Left renal cortex interstitium (tissue), 4 donors: ENCODE measurements at regions not wholly inside any gene's neighbourhood (a gene's known extent, or its start where the extent isn't known, plus 50 kb on each side); places are given as distances from the start of the nearest gene placed in this dataset.

ENCODE experiments used
- DNase-seq, 4 donors: peaks; one replicate each; pipeline ENCODE4 v3.0.0-alpha.2; 2013; ENCODE audit warnings: low read depth in 4 of 4, low spot score in 2 of 4, missing footprints in 1 of 4

DNA sequence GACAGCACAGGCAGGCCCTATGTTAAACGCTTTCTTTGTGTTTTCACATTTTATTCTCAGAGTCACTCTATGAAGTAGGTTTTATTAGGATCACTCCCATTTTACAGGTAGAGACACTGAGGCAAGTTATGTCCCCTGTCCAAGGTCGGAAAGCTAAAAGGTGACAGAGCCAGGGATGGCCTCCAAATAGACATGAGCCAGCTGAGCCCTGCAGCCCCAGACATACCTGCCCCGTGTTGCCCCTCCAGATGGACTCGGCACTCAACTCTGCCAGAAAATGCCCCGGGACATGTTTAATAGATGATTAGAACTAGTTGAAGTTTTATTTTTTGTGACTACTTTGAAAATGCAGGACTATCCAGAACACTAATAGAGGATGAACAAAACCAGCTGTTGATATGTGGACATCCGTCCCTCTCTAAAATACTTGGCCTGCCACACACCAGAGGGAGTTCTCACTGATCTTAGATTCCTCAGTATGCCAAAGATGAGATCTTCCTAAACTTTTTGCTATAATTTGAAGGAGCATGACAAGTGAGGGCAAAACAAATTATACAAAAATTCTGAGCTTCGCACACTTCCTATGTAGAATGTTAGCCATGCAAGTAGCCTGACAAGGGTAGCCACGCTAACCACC is 258.6 kb upstream of the ADAMTS16 start:
- no peak for DNase-seq

GRCh38 chr5:4882186-4882585 is 257.9 kb upstream of the ADAMTS16 start:
- no peak for DNase-seq

- DNase-seq, result peak in 2 of 4 donors; percentile 24 to 44
Observed at GRCh38 chr5:4883360-4883759, 256.8 kb upstream of the ADAMTS16 start.

GRCh38 chr5:4893063-4893744 is 246.9 kb upstream of the ADAMTS16 start:
- no peak for DNase-seq

DNA sequence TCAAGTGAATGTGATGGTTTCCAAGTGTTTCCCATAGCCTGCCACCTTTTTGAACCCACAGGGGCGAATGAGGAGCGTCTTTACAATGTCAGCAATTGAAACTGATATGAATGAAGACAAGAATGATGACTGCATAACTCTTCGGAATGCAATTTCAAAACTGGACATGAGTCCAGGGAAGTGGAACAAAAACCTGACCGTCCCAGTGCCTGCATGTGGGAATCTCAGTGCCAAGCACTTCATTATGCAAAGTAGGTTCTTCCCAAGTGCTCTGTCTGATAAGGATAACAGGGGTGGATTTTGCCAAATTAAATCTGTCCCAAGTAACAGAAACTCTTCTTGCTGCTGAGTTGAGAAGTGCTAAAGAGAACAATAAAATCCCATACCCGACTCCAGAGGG is 243.8 kb upstream of the ADAMTS16 start:
- no peak for DNase-seq

GRCh38 chr5:4901305-4901811 is 238.8 kb upstream of the ADAMTS16 start:
- DNase-seq, result no peak

GRCh38 chr5:4901924-4902323 is 238.2 kb upstream of the ADAMTS16 start:
- DNase-seq, result no peak

GRCh38 chr5:4905674-4906520 is 234.2 kb upstream of the ADAMTS16 start:
- no peak for DNase-seq

DNA sequence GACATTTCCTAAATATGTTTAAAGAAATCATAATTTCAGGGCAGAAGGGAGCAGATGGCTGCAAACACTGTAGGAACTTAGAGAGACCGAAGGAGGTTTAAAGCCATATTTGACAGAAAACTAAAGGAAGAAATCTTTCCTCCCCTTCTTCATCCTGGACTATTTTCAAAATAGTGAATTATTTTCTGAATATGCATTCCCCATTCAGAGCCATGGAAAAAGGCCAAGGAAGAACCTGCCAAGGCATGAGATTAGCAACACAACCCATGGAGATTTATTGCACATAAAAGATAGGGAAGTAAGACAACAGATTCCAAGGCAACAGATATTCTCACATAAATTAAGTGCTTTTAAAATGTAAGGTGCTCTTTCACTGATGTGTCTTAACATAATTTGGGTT is 233.3 kb upstream of the ADAMTS16 start:
- DNase-seq, result no peak

- no peak for DNase-seq
Observed at GRCh38 chr5:4907571-4907970, 232.6 kb upstream of the ADAMTS16 start.

DNA sequence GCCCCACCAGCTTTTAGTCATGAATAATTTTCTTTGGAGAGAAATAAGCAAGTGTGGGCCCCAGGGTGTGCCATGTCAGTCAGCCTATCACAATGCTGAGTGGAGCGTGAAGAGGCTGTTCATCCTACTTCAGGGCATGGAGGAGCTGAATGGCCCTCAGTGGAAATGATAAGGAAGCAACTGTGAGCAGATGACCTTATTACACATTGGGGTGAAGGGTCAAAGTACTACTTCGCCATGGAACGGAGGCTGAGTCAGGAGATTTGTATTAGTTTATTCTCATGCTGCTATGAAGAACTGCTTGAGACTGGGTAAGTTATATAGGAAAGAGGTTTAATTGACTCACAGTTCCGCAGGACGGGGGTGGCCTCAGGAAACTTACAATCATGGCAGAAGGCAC is 231.0 kb upstream of the ADAMTS16 start:
- DNase-seq, result no peak

DNA sequence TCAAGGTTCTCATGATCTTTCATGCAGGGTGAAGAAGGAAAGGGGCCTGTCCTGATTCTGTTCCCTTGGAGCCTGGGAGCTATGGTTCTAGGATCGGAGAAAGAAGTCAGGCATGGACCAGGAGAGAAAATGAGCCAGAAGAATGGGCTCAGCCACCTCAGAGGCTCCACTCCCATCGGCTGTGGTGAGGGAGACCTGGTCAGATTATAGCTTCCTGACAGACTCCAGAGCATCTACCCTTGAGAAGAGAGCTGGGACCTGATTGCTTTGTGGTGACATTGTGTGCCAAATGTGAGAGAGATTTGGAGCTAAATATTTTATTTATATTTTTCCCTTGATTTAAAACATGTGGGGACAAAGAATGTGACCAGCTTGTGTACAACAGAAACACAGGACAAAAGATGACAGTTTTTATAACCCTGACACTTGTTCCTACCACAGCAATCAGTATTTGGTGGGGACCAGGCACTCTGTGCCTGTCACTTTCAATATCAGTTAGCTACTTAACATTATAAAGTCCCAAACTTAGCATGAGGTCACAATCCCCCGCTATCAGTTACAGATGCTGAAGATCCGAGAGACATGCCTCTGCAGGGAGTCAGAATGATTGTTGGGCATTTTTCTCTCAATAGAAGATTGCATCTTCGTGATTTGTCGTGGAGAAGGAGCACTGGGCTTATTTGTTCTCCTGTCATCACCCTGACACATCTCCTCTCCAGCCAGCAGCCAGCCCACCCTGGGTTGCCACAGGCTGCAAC is 228.3 kb upstream of the ADAMTS16 start:
- no peak for DNase-seq

DNA sequence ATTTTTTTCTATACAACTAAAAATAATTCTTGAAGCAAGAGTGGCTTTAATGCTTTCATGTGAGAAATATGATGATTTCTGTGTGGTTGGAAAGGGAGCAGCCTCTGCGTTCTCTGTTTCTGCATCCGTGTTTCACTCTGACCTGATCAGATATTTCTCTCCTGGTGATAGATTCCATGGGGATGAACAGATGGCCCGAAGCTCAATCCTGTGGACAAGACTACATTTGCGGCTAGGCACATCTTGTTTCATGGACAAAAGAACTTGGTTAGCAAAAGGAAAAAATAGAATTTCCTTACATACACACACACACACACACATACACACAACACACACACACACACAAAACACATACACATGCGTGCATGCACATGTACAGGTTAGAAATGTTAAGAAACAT is 218.2 kb upstream of the ADAMTS16 start:
- no peak for DNase-seq

- no peak for DNase-seq
Observed at GRCh38 chr5:4924577-4924976, 215.6 kb upstream of the ADAMTS16 start.

DNA sequence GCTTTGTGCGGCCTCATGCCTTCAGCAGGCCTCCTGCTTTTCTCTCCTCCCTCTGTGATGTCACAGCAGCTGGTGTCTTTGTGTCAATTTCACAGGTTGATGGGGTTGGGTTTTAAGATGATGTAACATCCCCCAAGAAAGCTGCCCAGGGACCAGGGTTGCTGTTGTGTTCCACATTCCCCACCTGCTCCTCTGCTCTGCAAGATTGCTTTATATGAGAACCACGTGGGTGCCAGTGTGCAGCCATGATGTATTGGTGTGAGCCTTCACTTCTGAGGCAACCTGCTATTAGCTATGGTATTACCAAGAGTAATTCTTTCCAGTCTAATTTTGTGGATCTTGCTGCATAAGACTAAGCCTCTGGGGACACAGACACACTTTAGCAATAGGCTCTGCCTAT is 213.0 kb upstream of the ADAMTS16 start:
- DNase-seq, result no peak

DNA sequence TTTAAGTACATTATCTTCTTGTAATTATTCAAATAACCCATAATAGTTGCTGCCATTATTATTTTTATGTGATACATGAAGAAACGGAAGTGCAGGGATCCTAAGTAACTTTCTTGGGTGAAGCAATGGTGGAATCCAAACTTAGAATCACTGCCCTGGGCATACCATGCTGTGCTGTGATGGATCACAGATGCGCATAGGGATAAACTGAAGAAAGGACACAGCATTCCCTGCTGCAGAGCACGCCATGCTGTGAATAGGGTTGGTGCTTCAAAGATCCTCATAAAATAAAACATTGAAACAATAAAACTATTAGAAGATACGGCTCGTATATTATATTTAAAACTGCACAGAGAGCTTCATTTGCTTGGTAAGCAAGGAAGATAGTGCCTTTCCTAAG is 211.7 kb upstream of the ADAMTS16 start:
- no peak for DNase-seq

DNA sequence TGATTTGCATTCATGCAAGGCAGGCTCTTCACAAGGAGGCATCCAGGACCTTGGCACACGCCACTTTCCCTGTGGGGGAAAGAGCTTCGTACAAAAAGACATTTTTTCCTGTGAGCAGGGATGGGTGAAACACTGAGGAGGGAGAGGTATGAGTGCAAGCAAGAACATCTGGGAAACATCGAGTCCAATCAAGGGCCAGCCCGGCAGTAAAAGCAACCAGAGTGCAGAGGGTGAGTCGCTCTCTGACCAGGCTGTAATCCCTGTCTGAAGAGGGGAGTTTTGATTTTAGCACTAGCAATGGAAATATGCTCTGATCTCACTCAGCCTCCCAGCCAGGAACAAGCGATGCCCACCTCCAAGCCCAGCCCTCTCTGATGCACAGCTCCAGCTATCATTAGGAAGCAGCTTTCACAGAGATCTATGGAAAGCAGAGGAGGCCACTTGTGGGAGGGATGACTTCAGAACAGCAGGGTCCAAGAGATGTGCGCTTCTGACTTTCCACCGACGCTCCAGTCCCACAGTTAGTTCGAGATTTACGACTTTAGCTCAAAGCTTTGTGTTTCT is 211.0 kb upstream of the ADAMTS16 start:
- no peak for DNase-seq

- DNase-seq, result no peak
Observed at GRCh38 chr5:4939042-4939781, 200.9 kb upstream of the ADAMTS16 start.

DNA sequence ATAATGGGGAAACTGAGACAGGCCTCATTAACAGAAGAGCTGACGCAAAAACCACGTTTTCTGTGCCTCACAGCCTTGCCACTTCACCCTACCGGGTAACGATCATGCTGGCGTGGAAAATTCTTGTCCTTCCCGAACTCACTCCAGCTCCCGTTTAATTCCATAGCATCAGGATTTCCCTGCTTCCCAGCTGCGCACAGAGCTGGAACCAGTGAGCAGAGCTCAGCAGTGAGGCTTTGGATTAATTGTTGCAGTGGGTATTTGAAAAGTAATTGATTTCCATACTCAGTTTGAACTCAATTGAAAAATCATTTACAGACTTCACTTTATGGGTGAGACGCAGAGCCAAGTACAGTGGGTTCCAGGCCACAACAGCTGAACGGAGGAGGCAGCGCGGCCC is 199.0 kb upstream of the ADAMTS16 start:
- no peak for DNase-seq
